Sciatic nerve (tissue), 2 donors: ENCODE measurements at regions not wholly inside any gene's neighbourhood (a gene's known extent, or its start where the extent isn't known, plus 50 kb on each side); places are given as distances from the start of the nearest gene placed in this dataset.

Source experiments
- ATAC-seq: fragments of 200-7000 bp; cut with Tn5 transposase; one replicate; pipeline ENCODE4 v1.9.1; 2020; ENCODE audit warnings: mild to moderate bottlenecking, moderate library complexity
- DNase-seq: peaks from one replicate; pipeline ENCODE4 v3.0.0-alpha.2; 2020; ENCODE audit warnings: low spot score
- intact Hi-C: fragments of 100-400 bp; cut with DNase I; formaldehyde crosslinking; loops from one replicate; pipeline ENCODE4 v1.14.2; 2022
- donor health status: DM: no; HTN: no; CAD: no.
- donor health status: DM: no; HTN: no; CAD: no.

- no peak for ATAC-seq
- intact Hi-C loops, result no loop called here
- no peak for DNase-seq
Observed at GRCh38 chr6:23403460-23403859, 722.6 kb upstream of the NRSN1 start.

DNA sequence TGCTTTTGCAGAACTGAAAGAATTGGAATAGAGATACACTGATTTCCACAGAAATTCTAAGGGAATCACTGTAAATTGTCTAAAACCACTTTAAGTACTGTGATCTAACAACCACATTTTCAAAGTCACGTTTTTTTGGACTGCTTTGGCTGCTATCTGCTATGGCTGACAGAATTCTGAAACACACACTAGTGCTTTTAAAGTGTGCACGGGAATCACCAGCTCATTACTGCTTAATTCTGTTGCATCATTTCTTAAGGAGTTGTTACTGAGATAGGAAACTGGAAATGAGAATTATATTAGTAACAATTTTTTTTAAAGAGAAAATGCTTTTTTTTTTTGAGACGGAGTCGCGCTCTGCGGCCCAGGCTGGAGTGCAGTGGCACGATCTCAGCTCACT, 716.5 kb upstream of the NRSN1 start:
- intact Hi-C loops, result no loop called here
- DNase-seq (no peak), ATAC-seq (no peak)

- DNase-seq (no peak), ATAC-seq (no peak)
- intact Hi-C loops, result no loop called here
Observed at GRCh38 chr6:23410439-23410838, 715.6 kb upstream of the NRSN1 start.

- intact Hi-C loops, result no loop called here
Observed at GRCh38 chr6:23412770-23413169, 713.2 kb upstream of the NRSN1 start.

DNA sequence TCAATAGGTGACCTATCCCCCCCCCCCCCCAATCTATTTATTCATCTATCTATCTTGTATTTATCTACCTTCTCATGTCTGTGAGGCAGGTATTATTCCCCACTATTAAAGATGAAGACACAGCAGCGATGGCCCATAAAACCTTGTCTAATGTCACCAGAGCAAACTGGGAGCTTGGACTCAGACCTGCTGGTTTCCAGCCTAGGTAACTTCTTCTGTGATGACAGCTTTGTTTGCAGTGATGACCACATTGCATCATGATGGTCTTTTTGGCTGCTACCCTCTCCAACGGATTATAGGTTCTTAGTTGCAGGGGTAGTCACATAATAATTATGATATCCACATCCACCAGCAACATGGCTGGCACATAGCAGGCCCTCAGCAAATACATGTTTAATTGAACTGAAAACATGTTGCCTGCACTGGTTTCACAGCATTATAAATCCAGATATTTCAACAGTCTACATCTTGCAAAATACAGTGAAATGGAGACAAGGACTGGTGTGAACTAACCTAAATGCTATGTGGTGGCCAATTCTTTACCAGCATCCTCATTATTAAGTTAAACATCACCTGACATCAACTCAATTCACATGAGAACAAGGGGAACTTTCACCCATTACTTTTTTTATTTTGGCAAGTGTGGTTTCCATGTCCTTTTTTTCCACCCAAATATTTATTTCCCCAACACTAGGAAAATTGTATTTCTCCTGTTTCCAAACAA, 712.5 kb upstream of the NRSN1 start:
- ATAC-seq, result no peak
- no peak for DNase-seq
- intact Hi-C loops, result no loop called here

More at GRCh38 chr6:23412770-23413169, 713.2 kb upstream of the NRSN1 start:
- ATAC-seq, result no peak
- no peak for DNase-seq

DNA sequence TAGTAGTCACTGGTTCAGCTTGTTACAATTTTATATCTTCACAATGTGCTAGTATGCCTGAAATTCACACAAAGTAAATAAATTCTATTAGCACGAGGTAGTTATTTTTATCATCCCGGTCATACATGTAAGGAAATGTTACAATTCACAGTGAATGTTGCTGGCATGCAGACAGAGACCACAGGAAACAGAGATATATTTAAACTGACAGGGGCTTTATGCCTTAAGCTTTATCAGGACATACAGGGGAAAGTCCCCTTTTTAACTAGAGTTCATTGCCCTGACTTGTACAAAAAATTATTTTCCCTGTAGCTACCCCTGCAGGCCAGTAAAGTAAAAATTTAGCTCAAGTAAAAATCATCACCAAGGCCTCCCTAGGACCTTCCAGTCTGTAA, 712.0 kb upstream of the NRSN1 start:
- DNase-seq (no peak), ATAC-seq (no peak)
- intact Hi-C loops, result no loop called here

GRCh38 chr6:23414922-23415321, 711.1 kb upstream of the NRSN1 start:
- no peak for DNase-seq
- ATAC-seq, result no peak
- intact Hi-C loops, result no loop called here

GRCh38 chr6:23415819-23416427, 710.1 kb upstream of the NRSN1 start:
- intact Hi-C loops, result no loop called here
- DNase-seq, result no peak
- ATAC-seq, result no peak

- no peak for DNase-seq
- ATAC-seq, result no peak
- intact Hi-C loops, result no loop called here
Observed at GRCh38 chr6:23417133-23417532, 708.9 kb upstream of the NRSN1 start.

- ATAC-seq, result no peak
- intact Hi-C loops, result no loop called here
- DNase-seq, result no peak
Observed at GRCh38 chr6:23418095-23418494, 707.9 kb upstream of the NRSN1 start.

DNA sequence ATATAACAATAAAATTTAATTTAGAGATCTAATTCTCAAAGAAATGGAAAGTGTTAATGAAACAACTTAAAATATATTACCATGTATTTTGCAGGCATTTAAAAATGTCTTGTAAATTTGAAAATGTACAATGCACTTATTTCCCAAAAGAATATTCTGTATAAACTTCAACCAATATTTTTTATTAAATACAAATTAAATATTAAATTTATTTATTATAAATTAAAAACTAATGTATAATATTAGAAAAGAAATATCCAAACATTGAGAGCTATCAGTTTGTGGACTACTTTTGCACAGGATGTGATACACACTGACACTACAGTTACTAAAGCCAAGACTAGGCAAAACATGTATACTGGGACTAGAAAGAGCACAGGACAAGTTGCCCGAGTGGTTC, 707.0 kb upstream of the NRSN1 start:
- DNase-seq, result no peak
- intact Hi-C loops, result no loop called here
- ATAC-seq, result no peak

GRCh38 chr6:23420659-23421350, 705.2 kb upstream of the NRSN1 start:
- ATAC-seq, result no peak
- no peak for DNase-seq
- intact Hi-C loops, result no loop called here

GRCh38 chr6:23424584-23424983, 701.4 kb upstream of the NRSN1 start:
- intact Hi-C loops, result no loop called here
- DNase-seq (no peak), ATAC-seq (no peak)

GRCh38 chr6:23435126-23435525, 690.9 kb upstream of the NRSN1 start:
- ATAC-seq, result no peak
- intact Hi-C loops, result no loop called here
- no peak for DNase-seq

DNA sequence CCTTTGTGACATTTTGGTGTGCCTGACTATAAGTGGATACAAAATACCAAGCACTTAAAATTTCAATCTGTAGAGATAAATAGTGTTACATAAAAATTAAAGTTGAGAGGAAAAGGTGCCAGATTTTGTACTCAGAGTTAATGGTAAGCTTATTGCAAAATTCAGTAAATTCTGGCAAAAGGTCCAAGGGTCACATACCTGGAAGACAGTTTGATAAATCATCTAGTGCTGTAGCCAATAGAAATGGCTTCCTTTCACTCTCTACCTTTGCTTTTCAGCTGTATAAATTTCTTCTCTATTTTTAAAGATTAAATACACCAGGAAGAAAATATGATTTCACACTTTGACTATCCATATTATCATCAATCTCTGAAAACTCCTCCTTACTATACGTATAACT, 690.2 kb upstream of the NRSN1 start:
- DNase-seq, result no peak
- ATAC-seq, result no peak
- intact Hi-C loops, result no loop called here

- no peak for ATAC-seq
- intact Hi-C loops, result no loop called here
- no peak for DNase-seq
Observed at GRCh38 chr6:23441808-23442461, 684.1 kb upstream of the NRSN1 start.

DNA sequence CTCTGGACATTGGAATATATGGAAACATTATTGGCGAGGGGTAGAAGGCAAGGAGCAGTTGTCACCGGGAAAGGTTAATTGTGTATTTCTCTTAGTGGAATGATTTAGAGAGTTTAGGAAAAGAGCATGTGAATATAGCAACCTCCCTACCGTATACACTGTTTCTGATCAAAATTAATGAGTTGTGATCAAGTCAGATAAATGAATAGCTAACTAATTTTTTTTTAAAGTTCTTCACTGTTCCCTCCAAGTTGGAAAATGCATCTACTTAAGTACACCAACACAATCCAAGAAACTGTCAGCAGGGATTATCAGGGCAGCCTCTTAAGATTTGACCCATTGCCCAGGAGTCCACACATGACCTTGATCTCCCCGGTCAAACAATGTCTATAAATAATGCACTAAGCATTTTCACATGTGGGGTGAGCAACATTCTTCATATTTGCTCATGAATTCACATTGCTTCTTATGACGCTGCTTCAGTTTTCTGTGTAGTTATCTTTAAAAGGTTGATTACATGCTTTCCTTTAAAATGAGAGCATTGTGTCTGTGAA, 680.8 kb upstream of the NRSN1 start:
- ATAC-seq (no peak), DNase-seq (no peak)
- intact Hi-C loops, result no loop called here

GRCh38 chr6:23446469-23446967, 679.5 kb upstream of the NRSN1 start:
- no peak for DNase-seq
- intact Hi-C loops, result no loop called here
- no peak for ATAC-seq

DNA sequence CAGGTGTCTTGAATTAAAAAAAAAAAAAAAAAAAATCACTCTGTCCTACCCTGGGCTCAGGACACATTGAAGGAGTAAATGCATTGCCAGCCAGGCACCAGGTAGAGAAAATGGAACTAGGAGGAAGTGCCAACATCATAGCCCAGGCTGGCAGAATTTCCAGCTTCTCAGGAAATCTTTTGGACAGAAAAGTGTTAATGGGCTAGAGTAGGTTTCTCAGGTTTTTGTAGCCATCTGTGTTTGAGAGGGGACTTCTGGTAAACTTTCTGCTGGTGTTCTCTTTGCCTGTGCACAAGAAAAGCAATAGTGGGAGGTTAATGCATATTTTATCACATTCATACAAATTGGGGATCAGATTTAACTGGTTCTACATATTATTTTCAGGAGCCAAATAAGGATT, 678.3 kb upstream of the NRSN1 start:
- no peak for DNase-seq
- intact Hi-C loops, result no loop called here
- no peak for ATAC-seq

- intact Hi-C loops, result no loop called here
- no peak for ATAC-seq
- DNase-seq, result no peak
Observed at GRCh38 chr6:23448281-23448680, 677.7 kb upstream of the NRSN1 start.
